H1 (cell line): ENCODE measurements at regions not wholly inside any gene's neighbourhood (a gene's known extent, or its start where the extent isn't known, plus 50 kb on each side); places are given as distances from the start of the nearest gene placed in this dataset.

Experiments used
- CTCF ChIA-PET: fragments of 300-600 bp; sonication (Branson Sonifier 250); formaldehyde crosslinking; loops from one replicate; lab custom pipeline; 2021; ENCODE audit not compliant: partially characterized antibody; lab: Charles Lee
- POLR2A ChIA-PET: fragments of 300-600 bp; sonication (Branson Sonifier 250); formaldehyde crosslinking; loops from one replicate; lab custom pipeline; 2021; ENCODE audit warnings: inconsistent platforms; ENCODE audit not compliant: partially characterized antibody; lab: Charles Lee
- DNase-seq, 2 experiments: peaks; one replicate each; pipeline versions ENCODE4 v3.0.0 to v3.0.0-alpha.2; 2010 to 2022; ENCODE audit warnings: low spot score in 2 of 2, low read depth in 1 of 2, mixed read lengths in 1 of 2
- FAIRE-seq: peaks from 2 replicates; lab custom pipeline; 2011; peaks lifted over from hg19 to GRCh38; lab: Jason Lieb, UNC
- H2AFZ ChIP-seq: 2 replicates; pipeline ENCODE4 v1.8.1; 2012; ENCODE audit warnings: low read length, inconsistent platforms
- H2AK5ac ChIP-seq: 2 replicates; pipeline ENCODE4 v1.6.1; 2013; ENCODE audit warnings: low read depth, low read length
- H2BK120ac ChIP-seq: replicated peaks from 2 replicates; pipeline ENCODE3; 2013; ENCODE audit warnings: low read depth, low read length, inconsistent platforms
- H2BK12ac ChIP-seq: 2 replicates; pipeline ENCODE4 v1.6.1; 2013; ENCODE audit warnings: low read depth, low read length
- H2BK15ac ChIP-seq: 2 replicates; pipeline ENCODE4 v1.6.1; 2013; ENCODE audit warnings: low read length
- H2BK20ac ChIP-seq: 2 replicates; pipeline ENCODE4 v1.6.1; 2013; ENCODE audit warnings: low read length
- H2BK5ac ChIP-seq: 2 replicates; pipeline ENCODE4 v1.6.1; 2013; ENCODE audit warnings: low read depth, low read length
- H3K14ac ChIP-seq: 2 replicates; pipeline ENCODE4 v1.6.1; 2013; ENCODE audit warnings: inconsistent platforms; ENCODE audit not compliant: insufficient read length
- H3K18ac ChIP-seq: 2 replicates; pipeline ENCODE4 v1.6.1; 2013; ENCODE audit warnings: low read length; ENCODE audit errors: extremely low read depth
- H3K23ac ChIP-seq: 2 replicates; pipeline ENCODE4 v1.6.1; 2013; ENCODE audit warnings: inconsistent platforms; ENCODE audit not compliant: insufficient read length
- H3K23me2 ChIP-seq: 2 replicates; pipeline ENCODE4 v1.6.1; 2013; ENCODE audit warnings: low read depth, low read length
- H3K27ac ChIP-seq: 2 replicates; pipeline ENCODE4 v1.6.1; 2011; ENCODE audit warnings: low read depth, low read length, inconsistent platforms
- H3K27me3 ChIP-seq, 4 experiments: replicated peaks in 1 of 4; 1 replicate in 1 of 4; 2 replicates in 3 of 4; pipeline versions ENCODE4 v1.6.1 to v1.8.1; 2011 to 2013; ENCODE audit warnings: low read length in 3 of 4, mild to moderate bottlenecking in 3 of 4, inconsistent platforms in 2 of 4, mixed read lengths in 2 of 4, moderate library complexity in 1 of 4; ENCODE audit not compliant: control insufficient read depth in 3 of 4, insufficient read depth in 3 of 4; ENCODE audit errors: extremely low read depth in 1 of 4
- H3K36me3 ChIP-seq, 4 experiments: 2 replicates each; pipeline versions ENCODE4 v1.6.1 to v1.8.1; 2011 to 2013; ENCODE audit warnings: mild to moderate bottlenecking in 4 of 4, low read length in 3 of 4, moderate library complexity in 2 of 4, control low read depth in 1 of 4, inconsistent platforms in 1 of 4; ENCODE audit not compliant: insufficient read depth in 4 of 4, control insufficient read depth in 2 of 4
- H3K4ac ChIP-seq: replicated peaks from 2 replicates; pipeline ENCODE3; 2013; ENCODE audit warnings: low read length, low read depth, mixed read lengths, inconsistent platforms; ENCODE audit not compliant: insufficient read length
- H3K4me1 ChIP-seq, 4 experiments: replicated peaks in 1 of 4; 1 replicate in 1 of 4; 2 replicates in 3 of 4; pipeline versions ENCODE4 v1.6.1 to v1.8.1; 2011 to 2013; ENCODE audit warnings: low read length in 3 of 4, inconsistent platforms in 2 of 4, mixed read lengths in 1 of 4; ENCODE audit not compliant: insufficient read depth in 4 of 4, control insufficient read depth in 3 of 4
- H3K4me2 ChIP-seq, 2 experiments: 2 replicates each; pipeline versions ENCODE4 v1.6.1 to v1.8.1; 2011 to 2013; ENCODE audit warnings: low read depth in 2 of 2, low read length in 2 of 2, control low read depth in 1 of 2, inconsistent platforms in 1 of 2, mild to moderate bottlenecking in 1 of 2; ENCODE audit not compliant: insufficient read depth in 1 of 2
- H3K4me3 ChIP-seq, 4 experiments: fragments of 200-600, 300-600 bp in 1 of 4; sonication (generic), shearing (Covaris generic), sonication (Bioruptor Twin) in 1 of 4; 2 replicates each; pipeline versions ENCODE4 v1.5.1 to v1.8.1; 2011 to 2016; ENCODE audit warnings: low read length in 4 of 4, low read depth in 3 of 4, control low read depth in 2 of 4, inconsistent platforms in 2 of 4, mild to moderate bottlenecking in 2 of 4, mixed read lengths in 1 of 4, moderate library complexity in 1 of 4; ENCODE audit not compliant: insufficient read depth in 2 of 4; ENCODE audit errors: extremely low read depth in 1 of 4
- H3K56ac ChIP-seq: replicated peaks from 2 replicates; pipeline ENCODE3; 2013; ENCODE audit warnings: low read depth, mild to moderate bottlenecking, mixed read lengths, low read length, inconsistent platforms; ENCODE audit not compliant: insufficient read length
- H3K79me1 ChIP-seq: 2 replicates; pipeline ENCODE4 v1.6.1; 2013; ENCODE audit warnings: low read depth, low read length, control low read depth
- H3K79me2 ChIP-seq, 2 experiments: 2 replicates each; pipeline versions ENCODE4 v1.6.1 to v1.8.1; 2012 to 2013; ENCODE audit warnings: low read length in 2 of 2, mild to moderate bottlenecking in 2 of 2, inconsistent platforms in 1 of 2; ENCODE audit not compliant: insufficient read depth in 2 of 2, control insufficient read depth in 1 of 2
- H3K9ac ChIP-seq, 4 experiments: replicated peaks in 1 of 4; 1 replicate in 1 of 4; 2 replicates in 3 of 4; pipeline versions ENCODE4 v1.6.1 to v1.8.1; 2011 to 2013; ENCODE audit warnings: low read depth in 3 of 4, low read length in 3 of 4, control low read depth in 2 of 4, mild to moderate bottlenecking in 2 of 4, moderate library complexity in 2 of 4, inconsistent platforms in 1 of 4; ENCODE audit errors: extremely low read depth in 1 of 4
- H3K9me3 ChIP-seq, 2 experiments: 2 replicates each; pipeline versions ENCODE4 v1.6.1 to v1.8.1; 2012 to 2013; ENCODE audit warnings: mild to moderate bottlenecking in 2 of 2, moderate library complexity in 2 of 2, control low read depth in 1 of 2, inconsistent platforms in 1 of 2, low read depth in 1 of 2, low read length in 1 of 2, mixed read lengths in 1 of 2; ENCODE audit not compliant: insufficient read depth in 2 of 2
- H4K20me1 ChIP-seq, 2 experiments: replicated peaks in 1 of 2; 2 replicates each; pipeline versions ENCODE3 to v1.8.1; 2011 to 2013; ENCODE audit warnings: inconsistent platforms in 2 of 2, low read length in 2 of 2, mild to moderate bottlenecking in 1 of 2; ENCODE audit not compliant: insufficient read depth in 2 of 2, control insufficient read depth in 1 of 2
- H4K5ac ChIP-seq: 2 replicates; pipeline ENCODE4 v1.6.1; 2013; ENCODE audit warnings: low read length, low read depth, mixed read lengths, inconsistent platforms; ENCODE audit not compliant: insufficient read length
- H4K8ac ChIP-seq: 2 replicates; pipeline ENCODE4 v1.8.0; 2013; ENCODE audit warnings: mild to moderate bottlenecking, moderate library complexity, low read length, inconsistent platforms; ENCODE audit not compliant: insufficient read depth; ENCODE audit errors: extremely low read depth
- H4K91ac ChIP-seq: replicated peaks from 2 replicates; pipeline ENCODE3; 2013; ENCODE audit warnings: low read length, mixed read lengths, inconsistent platforms; ENCODE audit not compliant: insufficient read length
- BACH1 ChIP-seq: IDR thresholded peaks from 2 replicates; pipeline ENCODE4 v1.6.1; 2012; ENCODE audit warnings: low read length, improper control_type of control experiment
- CBX8 ChIP-seq: fragments of 300-800, 300-1000 bp; sonication (generic); IDR thresholded peaks from 2 replicates; pipeline ENCODE4 v1.7.1; 2016; ENCODE audit warnings: low read depth, low read length, borderline replicate concordance
- EZH2 ChIP-seq: fragments of 200-600 bp; sonication (generic); IDR thresholded peaks from 2 replicates; pipeline ENCODE4 v1.7.1; 2012; ENCODE audit warnings: low read depth, mild to moderate bottlenecking, moderate library complexity, low read length, inconsistent platforms; ENCODE audit not compliant: severe bottlenecking
- FOSL1 ChIP-seq: IDR thresholded peaks from 2 replicates; pipeline ENCODE4 v1.6.1; 2011; ENCODE audit warnings: mild to moderate bottlenecking, low read depth, low read length, moderate library complexity; ENCODE audit not compliant: insufficient read depth
- GABPA ChIP-seq: IDR thresholded peaks from 2 replicates; pipeline ENCODE4 v1.6.1; 2011; ENCODE audit warnings: mild to moderate bottlenecking, low read length, moderate library complexity, borderline replicate concordance; ENCODE audit not compliant: insufficient read depth
- HDAC6 ChIP-seq: IDR thresholded peaks from one replicate; pipeline ENCODE4 v1.7.1; 2012; ENCODE audit warnings: low read depth, mild to moderate bottlenecking, inconsistent platforms, low read length, moderate library complexity
- KDM1A ChIP-seq: fragments of 200-600, 300-600 bp; sonication (generic); IDR thresholded peaks from 2 replicates; pipeline ENCODE4 v1.7.1; 2016; ENCODE audit warnings: mild to moderate bottlenecking, low read length, borderline replicate concordance
- MAX ChIP-seq: IDR thresholded peaks from 2 replicates; pipeline ENCODE4 v1.6.1; 2012; ENCODE audit warnings: inconsistent platforms
- POLR2AphosphoS5 ChIP-seq: IDR thresholded peaks from 2 replicates; pipeline ENCODE4 v1.6.1; 2011; ENCODE audit warnings: low read depth, low read length
- RBBP5 ChIP-seq: IDR thresholded peaks from 2 replicates; pipeline ENCODE4 v1.7.1; 2012; ENCODE audit warnings: low read depth, mild to moderate bottlenecking, inconsistent platforms, low read length, moderate library complexity, borderline replicate concordance
- SRF ChIP-seq: IDR thresholded peaks from 2 replicates; pipeline ENCODE4 v1.6.1; 2011; ENCODE audit warnings: mild to moderate bottlenecking, low read depth, low read length, moderate library complexity
- YY1 ChIP-seq: IDR thresholded peaks from 2 replicates; pipeline ENCODE4 v1.6.1; 2011; ENCODE audit warnings: low read depth, mild to moderate bottlenecking, low read length
- ZNF274 ChIP-seq: IDR thresholded peaks from 2 replicates; pipeline ENCODE4 v1.7.0; 2012; ENCODE audit warnings: low read length, borderline replicate concordance; ENCODE audit errors: extremely low read depth
- WGBS, 2 experiments: shearing (Covaris generic) in 1 of 2; methylation state at CpG; one replicate each; pipeline versions ENCODE4 v1.1.6 to v1.1.7; 2013 to 2015; ENCODE audit warnings: low lambda C conversion rate in 2 of 2, mixed read lengths in 2 of 2, inconsistent platforms in 1 of 2, low coverage in 1 of 2, missing lambda C conversion rate in 1 of 2; ENCODE audit not compliant: insufficient replicate concordance in 2 of 2, insufficient coverage in 1 of 2, insufficient read length in 1 of 2; ENCODE audit errors: extremely low coverage in 1 of 2, missing lambda C conversion rate in 1 of 2; 5-methylcytosine and 5-hydroxymethylcytosine counted together
- TF ChIP-seq, protein P1 (sequence below): IDR thresholded peaks from 2 replicates; pipeline ENCODE4 v1.6.1; 2012; ENCODE audit warnings: inconsistent platforms

DNA sequence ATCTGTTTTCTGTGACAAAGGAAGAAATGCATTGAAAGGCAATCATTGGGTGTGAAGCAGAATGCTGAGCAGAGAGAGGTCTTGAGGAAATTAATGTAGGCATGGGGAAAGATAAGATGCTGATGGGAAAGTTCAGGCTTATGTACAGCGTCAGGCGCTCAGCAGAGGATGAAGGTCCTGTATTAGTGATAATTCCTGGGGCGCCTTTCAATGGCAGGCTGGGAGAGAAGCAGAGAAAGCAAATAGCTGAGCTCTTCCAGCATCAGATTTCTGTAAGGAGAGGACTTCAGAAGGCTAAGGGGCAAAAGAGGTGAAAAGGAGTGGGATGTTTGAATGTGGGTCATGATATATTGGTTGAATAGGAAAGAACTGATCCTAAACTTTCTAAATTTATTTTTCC lies 129.8 kb downstream of the HNMT start:
- no peak overlapping the region for H2BK12ac ChIP-seq
- H3K23ac ChIP-seq: no peak overlapping the region
- no peak for DNase-seq
- no peak overlapping the region for H2BK20ac ChIP-seq
- H3K14ac ChIP-seq: no peak overlapping the region
- no peaks in the 10 kb centered on the region for H4K20me1 ChIP-seq
- no peak overlapping the region for H3K27ac ChIP-seq
- no peak overlapping the region for H2BK15ac ChIP-seq
- H3K56ac ChIP-seq: no peak overlapping the region
- WGBS, 2 experiments: 51% methylated on average over 3 of the region's 3 CpGs; no CpG with 5 or more reads in 1 of the 2 experiments
- peaks cover 0 to 2% (median 0%) of the 10 kb centered on the region in 4 experiments; a peak in 1 of 7 replicates for H3K4me1 ChIP-seq
- no peaks in the 10 kb centered on the region for H3K79me1 ChIP-seq
- H4K5ac ChIP-seq: no peak overlapping the region
- no peak overlapping the region for H4K8ac ChIP-seq
- no peak overlapping the region for H3K18ac ChIP-seq
- H3K4ac ChIP-seq: no peak overlapping the region
- POLR2A ChIA-PET: no interaction called here
- FAIRE-seq: no peak
- H3K36me3 ChIP-seq: no peaks in the 10 kb centered on the region
- no peak overlapping the region for H2BK120ac ChIP-seq
- peaks cover 2% of the 10 kb centered on the region; the same call in 1 of the 2 replicates for H3K23me2 ChIP-seq
- no peak overlapping the region for H3K9ac ChIP-seq
- H3K27me3 ChIP-seq: peaks cover 0 to 2% (median 0%) of the 10 kb centered on the region in 4 experiments; a peak in 1 of 7 replicates
- H2AK5ac ChIP-seq: no peak overlapping the region
- H4K91ac ChIP-seq: no peak overlapping the region
- no peaks in the 10 kb centered on the region for H3K79me2 ChIP-seq
- H3K4me3 ChIP-seq: no peak overlapping the region
- no peak overlapping the region for H2BK5ac ChIP-seq
- peak overlapping the region; percentile 7 to 58; a peak in 3 of 4 replicates for H3K4me2 ChIP-seq
- CTCF ChIA-PET: interaction anchor here (1.7 kb wide), 1 partner anchor 145 kb away, joined by 6 read pairs; no protein-coding TSS in a partner anchor
- no peak overlapping the region for H2AFZ ChIP-seq
- H3K9me3 ChIP-seq: no peaks in the 10 kb centered on the region
- TF ChIP-seq CBX8 (no peak), POLR2AphosphoS5 (no peak), MAX (no peak), KDM1A (no peak), BACH1 (no peak), RBBP5 (no peak), ZNF274 (no peak), EZH2 (no peak), SRF (no peak), HDAC6 (no peak), FOSL1 (no peak), GABPA (no peak), YY1 (no peak)
- TF ChIP-seq, protein P1, sequence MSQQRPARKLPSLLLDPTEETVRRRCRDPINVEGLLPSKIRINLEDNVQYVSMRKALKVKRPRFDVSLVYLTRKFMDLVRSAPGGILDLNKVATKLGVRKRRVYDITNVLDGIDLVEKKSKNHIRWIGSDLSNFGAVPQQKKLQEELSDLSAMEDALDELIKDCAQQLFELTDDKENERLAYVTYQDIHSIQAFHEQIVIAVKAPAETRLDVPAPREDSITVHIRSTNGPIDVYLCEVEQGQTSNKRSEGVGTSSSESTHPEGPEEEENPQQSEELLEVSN: no peak
